Endodermal cell (in vitro differentiated cells): ENCODE measurements at regions not wholly inside any gene's neighbourhood (a gene's known extent, or its start where the extent isn't known, plus 50 kb on each side); places are given as distances from the start of the nearest gene placed in this dataset.

Source experiments
- DNase-seq: peaks from one replicate; pipeline ENCODE4 v3.0.0-alpha.2; 2017
- H3K27ac ChIP-seq: 2 replicates; pipeline ENCODE4 v1.5.1; 2013; ENCODE audit warnings: mild to moderate bottlenecking, low read depth, low read length, moderate library complexity
- H3K27me3 ChIP-seq: 2 replicates; pipeline ENCODE4 v1.6.1; 2013; ENCODE audit warnings: mild to moderate bottlenecking, low read length, moderate library complexity; ENCODE audit not compliant: insufficient read depth, control insufficient read depth, poor library complexity, severe bottlenecking
- H3K36me3 ChIP-seq: 2 replicates; pipeline ENCODE4 v1.7.0; 2013; ENCODE audit warnings: mild to moderate bottlenecking, low read length, moderate library complexity; ENCODE audit not compliant: control insufficient read depth, insufficient read depth
- H3K4me1 ChIP-seq: one replicate; pipeline ENCODE4 v1.7.0; 2013; ENCODE audit warnings: low read length; ENCODE audit not compliant: control insufficient read depth, insufficient read depth
- H3K4me3 ChIP-seq: 2 replicates; pipeline ENCODE4 v1.5.1; 2013; ENCODE audit warnings: mild to moderate bottlenecking, low read length, moderate library complexity
- H3K9ac ChIP-seq: 2 replicates; pipeline ENCODE4 v1.6.1; 2013; ENCODE audit warnings: mild to moderate bottlenecking, low read length, moderate library complexity; ENCODE audit not compliant: poor library complexity, severe bottlenecking; ENCODE audit errors: extremely low read depth
- H3K9me3 ChIP-seq: 2 replicates; pipeline ENCODE4 v1.6.1; 2013; ENCODE audit warnings: mild to moderate bottlenecking, low read length, moderate library complexity; ENCODE audit not compliant: control insufficient read depth
- H3K27ac Mint-ChIP-seq: 2 replicates; pipeline ENCODE4 v1.8.0; 2020; ENCODE audit warnings: mixed read lengths
- H3K27me3 Mint-ChIP-seq: 2 replicates; pipeline ENCODE4 v1.8.0; 2021; ENCODE audit warnings: mild to moderate bottlenecking, mixed read lengths; ENCODE audit not compliant: insufficient read depth
- H3K36me3 Mint-ChIP-seq: 2 replicates; pipeline ENCODE4 v1.8.0; 2020; ENCODE audit warnings: low read depth, mixed read lengths
- H3K4me1 Mint-ChIP-seq: 2 replicates; pipeline ENCODE4 v1.8.0; 2020; ENCODE audit warnings: mixed read lengths
- H3K4me3 Mint-ChIP-seq: 2 replicates; pipeline ENCODE4 v1.8.0; 2020; ENCODE audit warnings: mild to moderate bottlenecking, moderate library complexity, mixed read lengths
- H3K9me3 Mint-ChIP-seq: 2 replicates; pipeline ENCODE4 v1.8.0; 2020; ENCODE audit warnings: mild to moderate bottlenecking, mixed read lengths
- WGBS, 2 experiments: methylation state at CpG; one replicate each; pipeline versions ENCODE4 v1.1.5 to v1.1.7; 2013; ENCODE audit warnings: missing lambda C conversion rate in 2 of 2, mixed read lengths in 1 of 2; ENCODE audit not compliant: insufficient coverage in 1 of 2, insufficient read length in 1 of 2; 5-methylcytosine and 5-hydroxymethylcytosine counted together
- TF ChIP-seq, protein P1 (sequence below): fragments of 200-600 bp; sonication (generic); conservative IDR thresholded peaks from 2 replicates; pipeline ENCODE4 v1.5.0; 2021; ENCODE audit warnings: antibody characterized with exemption, mild to moderate bottlenecking

DNA sequence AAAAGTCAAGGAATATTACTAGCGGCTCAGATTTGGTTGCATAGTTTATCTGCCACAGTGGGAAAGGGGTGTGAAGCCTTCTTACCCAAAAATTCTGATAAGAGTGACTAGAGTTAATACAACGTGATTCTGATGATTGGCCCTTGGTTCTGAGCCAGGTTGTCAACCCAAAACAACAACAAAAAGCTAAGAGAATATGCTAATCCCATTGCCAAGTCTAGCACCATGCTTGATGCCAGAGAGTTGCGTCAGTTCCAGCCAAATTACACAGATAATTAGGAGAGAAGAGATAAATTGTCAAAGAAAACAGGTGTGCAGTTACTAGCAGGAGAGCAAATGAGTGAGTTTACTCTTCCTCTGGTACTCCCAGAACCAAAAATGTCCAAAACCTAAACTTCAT lies 287.4 kb upstream of the AGA start:
- 100% methylated on average over 2 of the region's 3 CpGs; no CpG with 5 or more reads in 1 of the 2 experiments for WGBS, 2 experiments
- H3K36me3 Mint-ChIP-seq, result peaks cover 4% of the 10 kb centered on the region

DNA sequence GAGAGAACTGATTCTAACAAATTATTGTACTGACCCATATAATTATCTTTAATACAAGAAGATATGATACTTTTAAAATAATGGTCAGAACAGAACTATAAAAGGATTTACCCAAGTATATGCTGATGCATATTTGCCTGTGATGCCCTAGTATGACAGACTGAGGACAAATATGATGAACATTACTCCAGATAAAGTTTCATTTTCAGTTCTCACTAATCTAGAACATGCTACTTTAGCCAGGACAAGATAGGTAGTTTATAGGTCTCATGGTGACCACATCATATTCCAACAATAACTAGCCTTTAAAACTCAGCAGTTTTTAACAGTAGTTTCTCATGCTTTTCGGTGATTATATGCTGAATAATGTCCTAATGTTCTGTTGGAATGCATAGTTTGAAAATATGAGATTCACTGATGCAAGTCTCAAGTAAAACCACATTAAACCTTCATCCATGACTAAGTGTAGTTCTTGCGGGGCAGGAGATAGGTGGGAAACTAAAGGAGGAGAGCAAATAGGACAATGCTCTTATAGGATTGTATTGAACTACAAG lies 295.2 kb upstream of the AGA start:
- TF ChIP-seq, protein P1, sequence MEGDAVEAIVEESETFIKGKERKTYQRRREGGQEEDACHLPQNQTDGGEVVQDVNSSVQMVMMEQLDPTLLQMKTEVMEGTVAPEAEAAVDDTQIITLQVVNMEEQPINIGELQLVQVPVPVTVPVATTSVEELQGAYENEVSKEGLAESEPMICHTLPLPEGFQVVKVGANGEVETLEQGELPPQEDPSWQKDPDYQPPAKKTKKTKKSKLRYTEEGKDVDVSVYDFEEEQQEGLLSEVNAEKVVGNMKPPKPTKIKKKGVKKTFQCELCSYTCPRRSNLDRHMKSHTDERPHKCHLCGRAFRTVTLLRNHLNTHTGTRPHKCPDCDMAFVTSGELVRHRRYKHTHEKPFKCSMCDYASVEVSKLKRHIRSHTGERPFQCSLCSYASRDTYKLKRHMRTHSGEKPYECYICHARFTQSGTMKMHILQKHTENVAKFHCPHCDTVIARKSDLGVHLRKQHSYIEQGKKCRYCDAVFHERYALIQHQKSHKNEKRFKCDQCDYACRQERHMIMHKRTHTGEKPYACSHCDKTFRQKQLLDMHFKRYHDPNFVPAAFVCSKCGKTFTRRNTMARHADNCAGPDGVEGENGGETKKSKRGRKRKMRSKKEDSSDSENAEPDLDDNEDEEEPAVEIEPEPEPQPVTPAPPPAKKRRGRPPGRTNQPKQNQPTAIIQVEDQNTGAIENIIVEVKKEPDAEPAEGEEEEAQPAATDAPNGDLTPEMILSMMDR, result no peak
- no peaks in the 10 kb centered on the region for H3K4me1 ChIP-seq
- no peaks in the 10 kb centered on the region for H3K27me3 ChIP-seq
- DNase-seq, result no peak
- Mint-ChIP-seq H3K27ac (no peak overlapping the region), H3K27me3 (no peaks in the 10 kb centered on the region), H3K4me3 (no peak overlapping the region), H3K4me1 (no peaks in the 10 kb centered on the region), H3K9me3 (no peaks in the 10 kb centered on the region), H3K36me3 (no peaks in the 10 kb centered on the region)
- no peak overlapping the region for H3K9ac ChIP-seq
- H3K36me3 ChIP-seq, result no peaks in the 10 kb centered on the region
- no peak overlapping the region for H3K4me3 ChIP-seq
- H3K27ac ChIP-seq, result no peak overlapping the region
- WGBS, 2 experiments, result 100% methylated on average over 2 of the region's 2 CpGs; no CpG with 5 or more reads in 1 of the 2 experiments
- no peaks in the 10 kb centered on the region for H3K9me3 ChIP-seq

More for the DNA sequence above, 287.4 kb upstream of the AGA start:
- Mint-ChIP-seq H3K4me3 (no peak overlapping the region), H3K27ac (no peak overlapping the region), H3K27me3 (no peaks in the 10 kb centered on the region), H3K4me1 (peaks cover 5% of the 10 kb centered on the region), H3K9me3 (peaks cover 4% of the 10 kb centered on the region)
- no peaks in the 10 kb centered on the region for H3K36me3 ChIP-seq
- no peak overlapping the region for H3K4me3 ChIP-seq
- DNase-seq, result no peak
- H3K27me3 ChIP-seq, result no peaks in the 10 kb centered on the region
- H3K9me3 ChIP-seq, result peaks cover 7% of the 10 kb centered on the region
- TF ChIP-seq, protein P1, result no peak
- no peak overlapping the region for H3K27ac ChIP-seq
- no peak overlapping the region for H3K9ac ChIP-seq
- H3K4me1 ChIP-seq, result no peaks in the 10 kb centered on the region

DNA sequence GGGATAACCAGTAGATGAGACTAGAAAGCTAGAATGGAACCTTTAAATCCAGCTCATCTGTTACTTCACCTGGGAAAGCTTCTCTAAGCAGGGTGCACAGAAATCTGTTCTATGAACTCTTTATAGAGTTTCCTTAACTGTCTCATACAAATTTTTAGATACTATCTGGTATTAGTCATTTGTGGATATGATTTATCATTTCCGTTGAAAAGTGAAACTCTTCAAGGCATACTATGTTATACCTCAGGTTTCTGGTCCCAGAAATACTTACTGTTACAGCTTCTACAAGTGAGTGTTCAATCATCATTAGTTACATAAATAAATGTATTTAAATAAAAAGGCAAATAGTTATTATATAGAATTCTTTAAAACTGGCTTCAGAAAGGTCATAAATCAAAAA lies 298.3 kb upstream of the AGA start:
- H3K9me3 ChIP-seq, result no peaks in the 10 kb centered on the region
- H3K27ac ChIP-seq, result no peak overlapping the region
- Mint-ChIP-seq H3K9me3 (no peaks in the 10 kb centered on the region), H3K36me3 (no peaks in the 10 kb centered on the region), H3K4me3 (no peak overlapping the region), H3K27me3 (no peaks in the 10 kb centered on the region), H3K27ac (no peak overlapping the region), H3K4me1 (no peaks in the 10 kb centered on the region)
- H3K4me1 ChIP-seq, result no peaks in the 10 kb centered on the region
- WGBS, 2 experiments, result 92% methylated on average over 1 of the region's 1 CpG; no CpG with 5 or more reads in 1 of the 2 experiments
- no peak overlapping the region for H3K4me3 ChIP-seq
- DNase-seq, result no peak
- no peaks in the 10 kb centered on the region for H3K36me3 ChIP-seq
- no peak overlapping the region for H3K9ac ChIP-seq
- H3K27me3 ChIP-seq, result no peaks in the 10 kb centered on the region
- TF ChIP-seq, protein P1, result no peak
